ENCODE measurements at regions not wholly inside any gene's neighbourhood (a gene's known extent, or its start where the extent isn't known, plus 50 kb on each side); places are given as distances from the start of the nearest gene placed in this dataset.

GRCh38 chr10:36354633-36355032 is 712.5 kb upstream of the FZD8 start:
- no peak for DNase-seq

GRCh38 chr10:36351159-36351558 is 709.1 kb upstream of the FZD8 start:
- DNase-seq: no peak

GRCh38 chr10:36349445-36350078 is 707.5 kb upstream of the FZD8 start:
- DNase-seq: no peak

- no peak for DNase-seq
Observed at GRCh38 chr10:36345807-36346206, 703.7 kb upstream of the FZD8 start.

GRCh38 chr10:36345175-36345533 is 703.1 kb upstream of the FZD8 start:
- DNase-seq: no peak

- no peak for DNase-seq
Observed at GRCh38 chr10:36344240-36345174, 702.4 kb upstream of the FZD8 start.

GRCh38 chr10:36342781-36343180 is 700.7 kb upstream of the FZD8 start:
- no peak for DNase-seq

GRCh38 chr10:36341471-36341870 is 699.4 kb upstream of the FZD8 start:
- no peak for DNase-seq

- no peak for DNase-seq
Observed at GRCh38 chr10:36336315-36336714, 694.2 kb upstream of the FZD8 start.

- DNase-seq: no peak
Observed at GRCh38 chr10:36333446-36333845, 691.4 kb upstream of the FZD8 start.

- DNase-seq: no peak
Observed at GRCh38 chr10:36332926-36333325, 690.8 kb upstream of the FZD8 start.

- DNase-seq: no peak
Observed at GRCh38 chr10:36331121-36331520, 689.0 kb upstream of the FZD8 start.

- DNase-seq: no peak
Observed at GRCh38 chr10:36325815-36326214, 683.7 kb upstream of the FZD8 start.

GRCh38 chr10:36324831-36325230 is 682.7 kb upstream of the FZD8 start:
- no peak for DNase-seq

- no peak for DNase-seq
Observed at GRCh38 chr10:36313142-36313541, 671.0 kb upstream of the FZD8 start.

- DNase-seq: no peak
Observed at GRCh38 chr10:36303896-36304295, 661.8 kb upstream of the FZD8 start.

GRCh38 chr10:36302086-36302485 is 660.0 kb upstream of the FZD8 start:
- DNase-seq: no peak

- DNase-seq: no peak
Observed at GRCh38 chr10:36301539-36301938, 659.4 kb upstream of the FZD8 start.

GRCh38 chr10:36301139-36301538 is 659.0 kb upstream of the FZD8 start:
- DNase-seq: no peak

- DNase-seq: no peak
Observed at GRCh38 chr10:36283827-36284226, 641.7 kb upstream of the FZD8 start.

- no peak for DNase-seq
Observed at GRCh38 chr10:36281831-36282331, 639.8 kb upstream of the FZD8 start.

- DNase-seq: no peak
Observed at GRCh38 chr10:36280890-36281499, 638.9 kb upstream of the FZD8 start.

GRCh38 chr10:36280321-36280741 is 638.2 kb upstream of the FZD8 start:
- no peak for DNase-seq

GRCh38 chr10:36278176-36278575 is 636.1 kb upstream of the FZD8 start:
- DNase-seq: no peak

Measured in T-helper 2 cell (primary cell).